HG02642 (cell line): ENCODE measurements at regions not wholly inside any gene's neighbourhood (a gene's known extent, or its start where the extent isn't known, plus 50 kb on each side); places are given as distances from the start of the nearest gene placed in this dataset.

Experiments used
- ATAC-seq: cut with Tn5 transposase; IDR thresholded peaks from one replicate; pipeline ENCODE4 v1.9.1; 2021; ENCODE audit warnings: mild to moderate bottlenecking; ENCODE audit not compliant: unreplicated experiment, poor library complexity

DNA sequence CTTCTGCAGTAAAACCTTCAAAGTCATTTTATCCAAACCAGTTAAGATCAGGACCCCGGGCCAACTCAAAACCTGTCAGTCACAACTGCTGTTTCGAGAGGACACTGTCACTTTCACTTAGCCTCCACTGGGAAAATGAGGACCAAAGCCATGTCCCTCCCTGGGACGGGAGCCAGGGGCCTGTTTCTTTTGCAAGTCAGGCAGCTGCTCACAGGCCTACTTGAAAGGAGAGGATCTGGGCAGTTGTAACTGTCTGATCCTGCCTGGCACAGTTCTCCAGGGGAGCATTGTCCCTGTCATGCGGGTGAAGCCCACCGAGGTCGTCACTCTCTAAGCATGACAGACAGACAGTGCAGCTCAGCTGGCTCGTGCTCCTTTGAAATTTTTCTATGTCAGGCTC is 276.2 kb downstream of the NPIPA8 start:
- no peak for ATAC-seq

DNA sequence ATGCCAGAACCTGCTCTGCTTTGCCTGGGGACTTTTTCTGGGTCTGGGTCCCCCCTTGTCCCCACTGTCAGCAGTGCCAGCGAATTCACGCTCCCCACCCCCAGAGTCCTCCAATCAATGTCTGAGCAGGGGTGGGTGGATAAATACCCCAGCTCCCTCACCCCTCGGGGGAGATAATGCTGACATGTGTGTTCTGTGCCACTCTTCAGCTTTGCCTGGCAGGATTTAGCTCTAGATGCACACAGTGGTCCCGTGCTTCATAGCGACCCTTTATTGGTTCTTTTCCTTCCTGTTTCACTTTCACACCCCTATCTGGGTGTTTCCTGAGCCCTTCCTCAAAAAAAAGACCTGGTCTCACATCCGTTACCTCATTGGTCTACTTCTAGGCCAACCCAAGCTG is 277.0 kb downstream of the NPIPA8 start:
- ATAC-seq: no peak

DNA sequence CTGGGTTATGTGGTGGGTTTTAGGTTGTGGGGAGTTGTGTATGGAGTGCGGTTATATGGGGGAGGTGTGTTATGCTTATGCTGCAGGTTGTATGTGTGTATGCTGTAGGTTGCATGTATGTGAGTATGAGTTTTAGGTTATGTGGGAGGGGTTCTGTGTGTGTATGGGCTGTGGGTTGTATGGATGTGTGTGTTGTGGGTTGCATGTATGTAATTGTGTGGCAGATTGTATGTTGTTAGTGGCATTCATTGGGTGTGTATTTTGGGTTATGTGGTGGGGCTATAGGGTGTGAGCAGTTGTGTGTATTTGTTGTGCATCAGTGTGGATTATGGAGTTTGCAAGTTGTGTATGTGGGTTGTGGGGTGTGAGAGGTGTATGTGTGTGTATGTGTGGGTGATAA is 277.4 kb downstream of the NPIPA8 start:
- ATAC-seq: no peak

DNA sequence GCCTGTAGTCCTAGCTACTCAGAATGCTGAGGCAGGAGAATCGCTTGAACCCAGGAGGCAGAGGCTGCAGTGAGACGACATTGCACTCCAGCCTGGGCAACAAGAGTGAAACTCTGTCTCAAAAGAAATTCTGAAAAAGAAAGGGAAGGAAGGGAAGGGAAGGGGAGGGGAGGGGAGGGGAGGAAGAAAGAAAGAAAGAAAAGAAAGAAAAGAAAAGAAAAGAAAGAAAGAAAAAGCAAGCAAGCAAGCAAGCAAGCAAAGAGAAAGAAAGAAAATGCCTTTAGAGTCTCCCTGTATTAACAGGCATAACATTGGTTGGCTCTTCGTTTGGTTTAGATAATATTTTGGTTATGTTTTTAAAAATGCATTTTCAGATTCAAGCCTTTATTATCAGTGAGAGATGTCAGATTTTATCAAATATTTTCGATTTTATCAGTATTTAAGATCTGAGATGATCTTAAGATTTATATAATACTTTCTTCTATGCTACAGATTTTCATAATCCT is 281.1 kb downstream of the NPIPA8 start:
- no peak for ATAC-seq

DNA sequence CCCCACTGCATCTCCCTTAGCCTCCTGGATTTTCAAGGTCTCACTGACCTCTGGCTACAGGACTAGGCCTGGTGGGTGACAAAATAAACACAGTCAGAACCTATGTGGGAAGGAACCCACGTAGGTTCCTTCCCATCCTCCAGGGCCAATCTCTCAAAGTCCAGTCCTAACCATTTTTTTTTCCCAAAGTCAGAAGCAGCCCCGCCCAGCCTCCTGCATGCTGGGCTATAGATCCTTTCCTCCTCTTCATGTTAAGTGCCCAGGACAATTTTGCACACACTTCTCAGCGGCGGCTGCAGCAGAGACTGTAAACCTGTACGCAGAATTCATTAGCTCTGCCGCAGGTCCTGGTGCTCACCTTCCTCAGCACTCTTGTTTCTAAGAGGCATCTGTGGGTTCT is 285.8 kb downstream of the NPIPA8 start:
- ATAC-seq: no peak

DNA sequence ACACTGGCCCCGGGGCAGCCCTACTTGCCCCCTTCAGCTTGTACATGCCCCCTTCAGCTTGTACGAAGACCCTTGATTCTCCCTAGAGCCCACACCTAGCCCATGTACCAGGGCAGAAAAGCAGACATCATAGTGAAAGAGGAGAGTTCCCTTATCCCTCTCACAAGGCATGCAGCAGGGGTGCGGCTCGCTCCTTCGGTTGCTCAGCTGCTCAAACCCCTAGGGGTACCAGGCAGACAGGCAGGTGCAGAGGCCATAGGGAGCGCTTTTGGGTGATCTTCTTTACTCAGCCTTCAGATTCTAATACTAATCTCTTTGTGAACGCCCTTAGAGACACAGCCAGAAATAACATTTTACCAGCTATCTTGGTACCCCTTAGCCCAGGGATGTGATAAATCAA is 286.3 kb downstream of the NPIPA8 start:
- no peak for ATAC-seq

DNA sequence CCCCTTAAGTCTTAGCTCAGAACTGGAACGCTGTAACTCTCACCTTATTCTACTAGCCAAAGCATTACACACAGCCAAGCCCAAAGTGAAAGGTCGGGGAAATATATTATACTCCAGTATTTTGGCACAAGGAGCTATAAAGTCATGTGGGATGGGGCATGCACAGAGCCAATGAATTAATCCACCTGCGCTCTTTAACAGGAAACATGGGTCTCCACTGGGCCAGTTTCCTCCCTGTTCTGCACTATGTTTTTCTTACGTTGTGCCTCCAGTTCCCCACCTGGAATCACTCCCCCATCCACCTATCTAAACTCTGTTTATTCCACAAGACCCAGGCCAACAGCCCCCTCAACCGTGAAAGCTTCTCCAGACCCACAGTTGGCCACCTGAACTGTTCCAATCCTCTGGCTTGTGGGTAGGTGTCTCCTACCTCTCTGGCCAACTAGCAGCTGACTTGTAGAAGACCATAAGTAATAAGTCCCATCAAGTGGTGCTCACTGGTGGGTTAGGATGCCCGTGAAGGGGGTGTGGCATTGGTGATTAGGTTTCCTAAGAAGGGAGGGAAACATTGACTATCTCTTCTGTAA is 286.9 kb downstream of the NPIPA8 start:
- ATAC-seq: no peak

DNA sequence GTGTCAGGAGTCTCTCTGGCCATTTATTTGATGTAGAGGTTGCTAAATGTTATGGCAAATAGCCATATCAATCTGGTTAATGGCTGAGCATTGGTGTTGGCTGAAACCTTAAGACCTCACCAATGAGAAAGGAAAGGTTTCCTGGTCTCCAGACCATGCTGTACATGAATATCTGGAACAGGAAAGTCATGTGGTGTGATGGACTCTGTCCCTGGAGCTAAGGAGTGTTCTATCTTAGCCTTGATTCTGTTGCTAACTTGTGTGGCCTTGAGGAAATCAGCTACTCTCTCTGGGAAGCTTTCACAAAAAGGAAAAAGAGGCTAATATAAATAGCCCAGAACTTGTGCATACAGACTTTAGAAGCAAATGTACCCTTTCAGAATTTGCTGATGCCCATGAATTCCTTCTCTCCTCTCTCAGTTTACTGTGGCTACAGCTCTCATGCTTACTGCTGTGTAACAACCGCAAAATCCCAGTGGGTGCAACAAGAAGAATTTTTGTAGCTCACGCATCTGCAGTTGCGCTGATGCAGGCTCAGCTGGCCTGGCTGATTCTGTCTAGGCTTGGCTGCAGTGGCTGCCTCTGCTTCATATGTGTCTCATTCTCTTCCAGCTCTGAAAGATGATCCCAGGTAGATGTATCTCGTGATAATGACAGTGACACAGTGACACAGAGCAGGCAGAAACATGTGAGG is 287.5 kb downstream of the NPIPA8 start:
- no peak for ATAC-seq

DNA sequence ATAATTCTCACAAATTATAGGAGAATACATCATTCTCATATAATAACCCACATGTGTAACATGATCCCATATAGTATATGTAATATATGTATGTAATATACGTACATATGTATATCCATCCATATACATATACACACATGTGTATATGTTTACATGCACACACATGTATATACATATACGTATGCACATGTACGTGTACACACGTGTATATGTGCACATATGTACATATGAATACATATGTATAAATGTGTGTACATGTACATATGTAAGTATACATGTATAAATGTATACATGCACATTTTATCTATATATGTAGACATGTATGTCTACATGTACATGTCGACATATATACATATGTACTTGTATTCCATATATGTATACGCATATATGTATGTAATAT is 288.8 kb downstream of the NPIPA8 start:
- no peak for ATAC-seq

DNA sequence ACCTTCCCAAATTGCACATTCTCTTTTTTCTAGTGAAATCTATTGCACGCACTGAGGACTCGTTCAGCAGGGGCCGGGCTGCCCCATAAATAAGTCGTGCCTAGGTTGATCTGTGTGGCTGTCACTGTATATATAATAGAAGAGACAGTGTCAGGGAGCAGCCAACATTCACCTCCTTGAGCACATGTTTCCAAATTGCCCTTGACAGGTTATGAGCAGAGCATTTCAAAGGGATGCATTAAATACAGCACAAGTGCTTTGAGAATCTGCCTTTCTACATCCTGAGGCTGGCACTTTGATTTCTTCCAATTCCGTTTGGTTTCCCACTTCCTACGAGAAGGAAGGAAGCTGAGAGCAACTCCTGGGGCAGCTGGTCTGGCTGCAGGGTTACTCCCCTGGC is 291.2 kb downstream of the NPIPA8 start:
- ATAC-seq: no peak

DNA sequence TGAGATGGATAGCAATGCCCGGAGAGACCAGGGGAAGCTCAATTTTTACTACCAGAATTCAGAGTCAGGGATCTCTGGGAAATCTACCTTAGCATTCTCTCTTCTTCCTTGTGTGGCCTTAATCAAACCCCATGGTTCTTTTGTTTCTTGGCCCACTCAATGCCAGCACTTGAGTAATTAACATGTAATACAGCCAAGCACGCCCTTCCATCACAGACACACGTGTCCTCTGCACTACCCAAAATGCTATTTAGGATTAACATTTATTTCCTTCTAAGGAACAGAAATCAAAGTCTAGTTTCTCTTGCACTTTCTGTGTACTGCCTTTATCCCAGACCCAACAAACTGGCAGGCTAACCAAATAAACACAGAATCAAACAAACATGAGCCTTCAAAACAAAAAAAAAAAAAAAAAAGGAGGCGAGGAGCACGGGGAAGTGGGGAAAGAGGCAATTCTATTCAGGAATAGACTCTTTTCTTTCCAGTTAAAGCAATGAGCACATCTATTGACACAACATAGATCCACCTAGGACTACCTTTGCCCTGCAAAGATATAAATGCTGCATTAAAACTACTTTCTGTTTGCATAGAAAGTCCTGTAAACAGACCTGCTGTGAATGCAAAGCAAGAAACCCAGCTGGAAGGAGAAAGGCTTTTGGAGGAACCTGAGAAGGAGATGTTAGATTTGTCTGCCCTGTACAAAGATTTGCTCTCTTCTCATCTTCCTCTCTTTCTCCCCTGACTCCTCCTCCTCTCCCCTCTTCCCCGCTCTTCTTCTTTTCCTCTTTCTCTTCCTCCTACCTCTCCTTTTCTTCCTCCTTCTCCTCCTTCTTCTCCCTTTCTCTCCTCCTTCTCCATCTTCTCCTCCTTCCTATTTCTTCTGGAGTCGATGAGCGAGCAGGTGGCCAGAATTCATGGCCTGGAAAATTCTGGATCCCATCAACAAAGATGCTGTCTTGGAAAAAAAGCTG is 294.4 kb downstream of the NPIPA8 start:
- ATAC-seq: no peak

DNA sequence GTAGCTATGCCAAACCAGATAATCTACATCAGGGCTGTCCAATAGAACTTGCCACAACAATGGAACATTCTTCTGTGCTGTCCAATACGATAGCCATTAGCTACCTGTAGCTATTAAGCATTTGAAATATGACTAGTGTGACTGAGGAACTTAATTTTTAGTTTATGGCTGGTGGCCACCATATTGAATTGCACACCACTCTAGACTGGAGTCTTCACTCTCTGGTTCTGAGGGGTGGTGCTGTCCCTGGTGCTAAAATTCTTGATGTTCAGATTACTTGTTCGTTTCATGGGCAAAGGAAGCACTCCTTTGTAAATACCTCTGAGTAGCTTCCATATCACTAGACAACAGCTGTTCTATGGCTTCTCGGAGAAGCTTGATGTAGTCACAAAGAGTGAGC is 296.6 kb downstream of the NPIPA8 start:
- no peak for ATAC-seq

DNA sequence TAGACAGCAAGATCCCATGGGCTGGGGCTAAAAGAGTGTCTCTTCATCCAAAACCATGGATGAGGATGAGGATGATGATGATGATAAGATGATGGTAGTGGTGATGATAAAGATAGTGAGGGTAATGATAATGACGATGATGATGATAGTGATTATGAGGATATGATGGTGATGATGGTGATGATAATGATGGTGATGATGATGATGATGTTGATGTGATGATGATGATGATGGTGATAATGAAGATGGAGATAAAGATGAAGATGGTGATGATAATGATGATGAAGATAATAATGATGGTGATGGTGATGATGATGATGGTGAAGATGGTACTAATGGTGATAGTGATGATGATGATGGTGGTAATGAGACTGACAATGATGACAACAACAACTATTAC is 299.5 kb downstream of the NPIPA8 start:
- no peak for ATAC-seq

DNA sequence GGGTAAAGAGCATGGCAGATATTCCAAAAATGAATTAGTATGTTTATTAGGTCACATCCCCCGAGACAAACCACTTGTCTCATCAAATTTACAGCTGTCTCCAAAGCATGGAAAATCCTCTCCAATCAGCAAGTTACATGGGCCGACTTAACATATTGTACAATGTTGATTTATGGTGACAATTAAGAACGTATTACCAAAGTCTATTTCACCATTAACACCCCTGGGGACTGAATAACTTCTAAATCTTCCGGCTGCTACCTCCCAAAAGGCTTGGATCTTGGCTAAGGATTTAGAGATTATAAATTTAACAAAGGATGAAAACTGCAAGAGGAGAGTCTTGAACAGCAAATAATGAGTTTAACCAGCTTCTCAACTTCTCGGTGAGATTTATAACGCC is 311.9 kb downstream of the NPIPA8 start:
- no peak for ATAC-seq

DNA sequence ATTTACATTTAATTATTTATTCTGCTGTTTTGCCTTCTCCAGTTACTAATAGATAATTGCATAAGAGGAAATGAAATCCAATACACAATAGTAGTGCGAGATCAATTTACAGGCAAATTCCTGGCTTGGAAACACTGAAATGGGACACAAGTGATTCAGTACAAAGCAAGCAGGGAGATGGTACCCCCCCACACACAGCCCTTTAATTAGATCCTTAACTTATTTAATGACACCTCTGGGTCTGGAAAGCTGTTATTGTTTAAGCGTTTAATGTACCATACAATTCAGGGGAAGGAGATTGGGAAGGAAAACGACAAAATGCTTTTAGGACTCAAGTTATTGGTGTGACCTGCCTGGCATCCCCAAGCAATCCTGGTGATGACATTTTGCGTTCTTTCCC is 318.2 kb downstream of the NPIPA8 start:
- ATAC-seq: no peak

DNA sequence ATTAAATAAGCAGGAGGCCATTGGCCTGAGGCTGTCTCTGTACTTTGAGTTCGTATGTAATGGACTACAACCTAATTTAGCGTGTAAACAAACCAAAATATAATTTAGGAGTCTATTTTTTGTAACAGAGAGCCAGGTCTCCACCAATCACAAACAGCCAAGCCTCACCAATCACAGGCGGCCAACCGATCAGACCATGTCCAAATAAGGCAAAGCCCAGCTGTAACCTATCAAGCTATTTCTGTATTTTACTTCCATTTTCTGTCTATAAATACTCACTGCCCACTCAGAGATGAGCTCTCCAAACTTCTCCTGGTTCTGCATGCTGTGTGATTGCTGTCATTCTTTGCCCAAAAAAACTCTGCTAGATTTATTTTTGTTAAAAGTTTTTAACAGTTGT is 322.7 kb downstream of the NPIPA8 start:
- ATAC-seq: no peak

DNA sequence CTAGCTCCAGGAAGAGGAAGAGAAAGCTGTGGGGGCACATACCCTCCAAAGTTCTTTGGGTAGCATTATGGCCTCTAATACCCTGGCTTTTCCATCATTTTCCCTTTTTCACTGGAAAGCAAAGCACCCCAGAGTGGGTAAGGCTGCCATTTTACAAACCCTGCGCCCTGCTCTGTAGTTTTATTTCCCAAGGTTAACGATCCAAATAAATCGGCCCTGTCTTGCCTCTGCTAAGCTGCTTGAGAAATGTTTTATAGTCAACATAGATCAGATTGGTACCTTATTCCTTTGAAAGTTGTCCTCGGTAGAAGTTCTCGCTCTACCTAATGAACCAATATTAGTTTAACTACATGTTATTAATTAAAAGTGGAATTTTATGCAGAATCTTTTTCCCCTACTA is 328.2 kb downstream of the NPIPA8 start:
- ATAC-seq: no peak

DNA sequence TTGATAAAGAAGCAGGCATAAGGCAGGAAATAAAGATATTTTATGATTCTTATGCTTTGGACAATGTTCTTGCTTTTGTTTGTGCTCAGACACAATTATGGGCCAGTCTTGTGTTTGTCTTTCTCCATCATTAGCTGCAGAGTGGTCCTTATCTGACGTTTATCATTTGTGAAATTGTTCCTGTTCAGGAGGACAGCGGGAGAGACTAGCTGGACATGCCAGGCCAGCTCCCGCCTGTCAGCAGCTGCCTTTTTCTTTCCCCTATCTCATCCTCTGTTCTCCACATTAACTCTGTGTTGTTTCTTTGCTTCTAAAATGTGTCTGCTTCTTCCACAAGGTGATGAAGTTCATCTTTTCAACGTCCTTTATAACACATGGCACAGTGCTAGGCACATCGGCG is 333.5 kb downstream of the NPIPA8 start:
- no peak for ATAC-seq

DNA sequence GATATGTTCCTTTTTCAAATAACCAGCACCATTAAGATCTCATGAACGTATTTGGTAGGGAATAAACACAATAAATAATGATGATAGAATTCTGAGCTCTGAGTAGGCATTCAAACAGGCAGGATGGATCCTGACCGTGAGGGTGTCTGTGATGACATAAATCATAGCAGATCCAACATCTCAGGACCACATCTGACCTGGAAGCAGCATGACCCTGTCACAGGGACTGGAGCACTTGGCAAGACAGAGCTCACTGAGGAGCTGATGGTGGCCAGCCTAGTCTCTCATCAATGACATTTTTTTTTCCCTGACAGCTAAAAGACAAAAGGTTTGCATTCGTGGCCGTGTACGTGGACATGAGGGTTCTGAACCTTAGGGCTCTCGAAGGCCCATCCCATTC is 337.5 kb downstream of the NPIPA8 start:
- no peak for ATAC-seq

DNA sequence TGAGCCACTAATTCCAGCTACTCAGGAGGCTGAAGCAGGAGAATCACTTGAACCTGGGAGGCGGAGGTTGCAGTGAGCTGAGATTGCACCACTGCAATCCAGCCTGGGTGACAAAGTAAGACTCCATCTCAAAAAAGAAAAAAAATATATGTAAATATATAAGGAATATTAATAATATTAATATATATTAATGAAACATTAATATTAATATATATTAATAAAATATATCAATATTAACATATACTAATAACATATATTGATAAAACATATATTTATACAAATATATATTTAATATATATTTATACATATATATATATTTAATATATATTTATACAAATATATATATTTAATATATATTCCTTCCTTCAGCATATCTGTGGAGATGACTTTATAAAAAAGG is 338.0 kb downstream of the NPIPA8 start:
- ATAC-seq: no peak

DNA sequence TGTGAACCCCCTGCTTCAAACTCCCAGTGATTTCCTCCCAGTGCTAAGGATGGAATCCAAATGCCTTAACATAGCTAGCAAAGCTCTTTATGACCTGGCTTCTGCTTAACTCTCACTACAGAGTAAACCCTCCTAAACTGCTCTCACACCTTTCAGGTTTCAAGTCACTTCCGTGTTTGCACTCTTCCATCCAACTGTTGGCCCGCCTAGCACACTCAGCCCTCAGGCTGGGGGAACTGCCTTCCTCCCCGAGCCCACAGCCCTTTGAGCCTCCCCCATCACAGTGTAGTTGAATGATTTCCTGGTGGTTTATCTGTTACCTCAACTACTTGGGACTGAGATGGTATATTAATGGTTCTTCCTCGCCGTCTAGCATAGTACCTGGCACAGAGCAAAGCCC is 342.5 kb downstream of the NPIPA8 start:
- ATAC-seq: no peak
